ENCODE measurements at regions not wholly inside any gene's neighbourhood (a gene's known extent, or its start where the extent isn't known, plus 50 kb on each side); places are given as distances from the start of the nearest gene placed in this dataset.

DNA sequence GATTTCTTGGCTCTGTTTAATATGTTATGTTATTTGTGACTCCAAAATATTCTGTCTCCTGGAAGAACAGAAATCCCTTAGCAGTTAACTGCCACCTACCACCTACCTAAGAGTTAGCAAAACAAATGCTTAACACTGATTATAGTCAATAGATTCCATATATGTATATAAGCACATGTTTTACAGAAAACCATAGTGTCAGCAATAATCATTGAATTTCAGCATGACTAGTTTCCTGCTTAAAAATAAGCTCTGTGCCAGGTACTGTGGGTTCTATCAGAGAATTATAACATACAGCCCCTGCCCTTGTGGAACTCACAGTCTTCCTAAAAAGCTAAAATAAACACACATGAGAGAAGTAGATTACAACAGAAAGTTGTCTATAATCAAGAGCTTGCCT lies 561.9 kb upstream of the CAMK1G start:
- no peak for DNase-seq
- no peak for ATAC-seq

DNA sequence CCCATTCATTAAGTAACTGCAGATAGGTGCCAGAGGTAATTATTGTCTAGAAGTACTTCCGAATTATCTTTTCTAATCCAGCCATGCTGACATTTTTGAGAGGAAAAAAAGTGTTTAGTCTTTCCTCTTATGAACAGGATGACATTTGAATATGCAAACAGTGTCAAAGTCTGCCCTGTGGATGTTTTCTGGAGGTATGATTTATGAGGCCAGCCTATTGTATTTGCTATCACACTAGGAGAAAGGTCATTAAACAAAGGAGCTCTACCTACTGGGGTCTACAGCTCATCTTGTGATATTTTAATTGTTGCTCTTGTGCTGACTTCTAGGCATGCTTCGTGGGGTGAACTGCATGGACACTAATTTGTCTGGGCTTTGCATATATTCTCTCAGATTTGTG lies 559.7 kb upstream of the CAMK1G start:
- no peak for ATAC-seq
- DNase-seq = no peak

DNA sequence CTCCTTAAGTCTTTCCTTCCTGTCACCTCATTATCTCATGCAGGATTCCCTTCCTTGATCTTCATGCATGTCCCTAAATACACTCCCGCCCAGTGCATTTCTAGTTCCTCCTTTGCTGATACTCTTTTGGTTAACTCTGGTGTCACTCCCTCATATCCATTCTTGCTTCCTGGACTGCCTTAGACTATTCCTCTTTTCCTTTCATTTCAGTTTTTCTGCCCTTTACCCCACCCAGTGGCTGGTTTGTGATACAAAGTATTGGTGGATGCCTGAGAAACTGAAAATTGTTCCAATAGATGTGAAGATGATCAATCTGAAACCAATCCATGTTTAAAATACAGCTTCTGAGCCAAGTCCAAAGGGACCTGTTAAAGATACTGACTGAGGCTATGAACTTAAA lies 553.8 kb upstream of the CAMK1G start:
- no peak for DNase-seq
- no peak for ATAC-seq

- ATAC-seq (no peak), DNase-seq (no peak)
These were observed 552.9 kb upstream of the CAMK1G start for GRCh38 chr1:209030454-209031167.

GRCh38 chr1:209037064-209037463 lies 546.5 kb upstream of the CAMK1G start:
- DNase-seq (no peak), ATAC-seq (no peak)

DNA sequence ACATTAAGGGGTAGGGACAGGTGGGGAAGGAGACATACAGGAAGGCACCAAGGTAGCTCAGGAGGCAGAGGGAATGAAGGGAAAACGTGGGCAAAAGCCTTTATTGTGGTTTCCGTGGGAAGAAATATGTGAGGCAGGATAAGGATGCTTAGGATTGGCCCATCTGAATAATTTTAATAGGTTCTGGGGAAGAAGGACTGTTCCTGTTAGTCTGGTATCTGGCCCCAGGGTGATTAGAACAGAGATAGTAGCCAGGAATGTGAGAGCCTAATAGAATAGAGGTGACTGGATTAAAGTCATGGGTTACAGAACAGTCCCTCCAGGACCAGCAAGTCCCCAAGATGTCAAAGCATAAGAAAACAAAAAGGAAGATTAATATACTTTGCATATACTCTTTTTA lies 545.2 kb upstream of the CAMK1G start:
- DNase-seq (no peak), ATAC-seq (no peak)

DNA sequence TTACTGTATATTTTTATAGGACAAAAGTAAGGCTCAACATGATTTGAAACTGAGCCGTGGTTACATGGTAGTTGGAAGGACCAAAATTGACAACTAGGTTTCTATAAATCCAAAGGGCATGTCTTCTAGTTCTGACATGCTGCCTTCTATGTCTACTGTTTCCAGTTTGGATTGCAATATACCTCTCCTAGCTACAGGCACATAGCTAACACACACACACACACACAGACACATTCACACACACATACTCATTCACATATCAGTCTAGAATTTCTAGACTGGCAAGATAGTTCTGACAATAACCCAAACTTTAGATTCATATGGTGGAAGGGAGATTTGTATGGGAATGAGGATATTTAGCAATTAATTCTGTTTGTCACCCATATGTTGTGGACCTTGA lies 544.8 kb upstream of the CAMK1G start:
- no peak for DNase-seq
- ATAC-seq = no peak

DNA sequence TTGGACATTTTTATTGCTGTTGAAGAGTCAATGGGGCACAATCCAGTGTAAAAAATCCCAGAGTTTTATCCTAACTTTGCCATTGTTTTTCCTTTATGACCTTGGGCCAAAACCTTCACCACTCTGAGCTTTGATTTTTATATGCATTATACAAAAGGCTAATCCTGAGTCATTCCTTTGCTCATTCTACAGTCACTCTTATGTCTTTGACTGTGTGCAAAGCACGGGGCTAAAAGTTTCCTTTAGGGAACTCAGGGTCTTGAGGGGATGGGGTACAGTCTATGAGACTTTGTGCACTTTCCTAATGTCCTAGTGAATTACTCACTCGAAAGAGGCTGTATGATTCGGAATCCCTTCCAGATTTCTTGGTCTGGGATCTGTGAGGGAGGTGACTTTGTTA lies 543.2 kb upstream of the CAMK1G start:
- DNase-seq = no peak
- ATAC-seq = no peak

GRCh38 chr1:209041927-209042326 lies 541.6 kb upstream of the CAMK1G start:
- ATAC-seq = no peak
- DNase-seq = no peak

GRCh38 chr1:209042413-209042812 lies 541.1 kb upstream of the CAMK1G start:
- DNase-seq (no peak), ATAC-seq (no peak)

DNA sequence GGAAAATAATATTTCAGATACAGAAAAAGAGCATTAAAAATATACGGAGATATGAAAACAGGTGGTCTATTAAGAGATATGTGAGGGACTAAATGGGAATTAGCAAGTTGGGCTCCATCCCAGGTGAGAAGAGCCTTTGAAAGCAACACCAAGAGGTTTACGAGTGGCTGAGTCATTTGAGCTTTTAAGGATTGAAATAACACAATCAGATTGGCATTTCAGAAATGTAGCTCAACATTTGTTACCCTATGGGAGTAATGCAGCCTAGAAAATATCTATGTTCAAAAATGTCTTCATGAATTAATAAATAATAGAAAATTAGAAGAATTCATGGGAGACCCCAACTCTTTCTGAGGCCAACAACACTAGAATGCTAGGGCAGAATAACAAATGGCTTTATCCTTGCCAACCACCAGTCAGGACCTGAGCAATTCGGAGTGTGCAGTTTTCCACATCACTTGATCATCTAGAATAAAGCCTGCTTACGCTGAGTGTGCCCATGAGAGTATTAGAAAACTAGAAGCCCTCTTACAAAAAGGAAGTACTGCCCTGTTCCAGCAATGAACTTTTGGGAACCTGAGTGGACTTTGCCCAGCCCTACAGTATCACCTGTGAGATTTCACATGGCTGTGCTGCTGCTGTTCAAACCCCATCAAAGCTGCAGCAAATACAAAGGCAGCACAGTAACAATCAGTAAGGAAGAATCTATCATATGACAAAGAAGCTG lies 538.0 kb upstream of the CAMK1G start:
- no peak for DNase-seq
- ATAC-seq = no peak

DNA sequence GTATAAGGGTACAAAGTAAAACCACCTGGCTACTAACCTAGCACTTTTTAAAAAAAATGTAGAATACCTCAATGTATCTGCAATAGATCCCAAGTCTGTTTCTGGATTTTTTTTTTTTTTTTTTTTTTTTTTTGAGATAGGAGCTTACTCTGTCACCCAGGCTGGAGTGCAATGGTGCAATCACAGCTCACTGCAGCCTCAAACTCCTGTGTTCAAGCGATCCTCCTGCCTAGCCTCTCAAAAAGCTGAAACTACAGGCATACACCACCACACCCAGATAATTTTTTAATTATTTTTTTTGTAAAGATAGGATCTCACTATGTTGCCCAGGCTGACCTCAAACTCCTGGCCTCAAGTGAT lies 537.5 kb upstream of the CAMK1G start:
- DNase-seq (no peak), ATAC-seq (no peak)

GRCh38 chr1:209046935-209047334 lies 536.6 kb upstream of the CAMK1G start:
- DNase-seq (no peak), ATAC-seq (no peak)

DNA sequence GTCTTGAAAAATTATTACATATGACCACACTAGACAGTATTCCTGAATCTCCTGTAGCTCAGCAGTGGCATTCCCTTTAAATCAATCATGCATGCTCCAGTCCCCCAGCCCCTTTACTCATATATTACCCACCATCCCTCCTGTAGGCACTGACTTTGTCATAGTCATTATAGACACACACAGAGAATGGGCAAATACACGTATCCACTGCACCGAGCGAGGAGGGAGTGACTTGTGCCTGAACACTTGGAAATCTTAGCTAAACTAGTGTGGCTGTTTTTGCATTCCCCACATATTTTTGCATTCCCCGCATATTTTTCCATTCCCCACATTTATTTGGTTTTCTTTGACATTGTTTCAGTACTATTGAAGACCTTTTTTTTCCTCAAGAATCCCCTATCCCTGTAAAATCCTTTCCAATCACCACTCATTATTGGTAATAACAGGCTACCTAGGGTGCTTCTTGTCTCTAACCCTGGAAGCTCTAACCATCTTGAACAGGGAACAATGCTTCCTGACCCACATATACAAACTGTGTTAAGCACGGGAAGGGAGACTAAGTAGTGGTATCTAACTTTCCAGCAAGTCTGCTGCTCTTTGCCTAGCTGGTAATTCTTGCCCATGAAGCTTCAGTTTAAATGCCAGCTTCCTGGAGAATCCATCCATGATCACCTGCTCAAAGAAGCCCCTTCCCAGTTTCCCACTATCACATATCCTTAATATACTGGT lies 534.4 kb upstream of the CAMK1G start:
- DNase-seq (no peak), ATAC-seq (no peak)

GRCh38 chr1:209051570-209051969 lies 531.9 kb upstream of the CAMK1G start:
- ATAC-seq (no peak), DNase-seq (no peak)

DNA sequence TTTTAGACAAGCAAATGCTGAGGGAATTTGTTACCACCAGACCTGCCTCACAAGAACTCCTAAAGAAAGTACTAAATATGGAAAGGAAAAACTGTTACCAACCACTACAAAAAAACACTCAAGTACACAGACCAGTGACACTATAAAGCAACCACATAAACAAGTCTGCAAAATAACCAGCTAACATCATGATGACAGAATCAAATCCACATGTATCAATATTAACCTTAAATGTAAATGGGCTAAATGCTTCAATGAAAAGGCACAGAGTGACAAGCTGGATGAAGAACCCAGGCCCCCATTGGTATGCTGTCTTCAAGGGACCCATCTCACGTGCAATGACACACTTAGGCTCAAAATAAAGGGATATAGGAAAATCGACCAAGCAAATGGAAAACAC lies 529.9 kb upstream of the CAMK1G start:
- no peak for DNase-seq
- no peak for ATAC-seq

GRCh38 chr1:209057083-209057482 lies 526.4 kb upstream of the CAMK1G start:
- ATAC-seq (no peak), DNase-seq (no peak)

- DNase-seq = no peak
- no peak for ATAC-seq
These were observed 525.6 kb upstream of the CAMK1G start for GRCh38 chr1:209057901-209058300.

DNA sequence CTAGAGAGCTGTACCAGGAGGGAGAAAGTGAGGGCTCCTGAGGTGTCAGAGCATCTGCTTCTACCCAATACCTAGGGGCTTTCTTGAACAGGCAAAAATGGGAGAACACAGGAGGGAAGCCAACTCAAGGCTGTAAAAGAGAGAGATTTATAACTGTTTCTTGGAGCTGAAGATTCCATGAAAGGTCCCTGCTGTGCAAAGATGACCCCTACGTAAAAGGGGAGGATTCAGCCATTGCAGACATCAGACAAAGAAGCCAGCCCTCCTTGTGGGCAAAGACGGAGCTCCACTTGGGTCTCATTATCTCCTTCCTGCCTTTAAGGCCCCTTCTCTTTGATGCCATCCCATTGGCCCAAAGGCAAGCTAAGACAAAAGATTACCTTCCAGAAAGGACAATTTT lies 524.1 kb upstream of the CAMK1G start:
- ATAC-seq = no peak
- no peak for DNase-seq

DNA sequence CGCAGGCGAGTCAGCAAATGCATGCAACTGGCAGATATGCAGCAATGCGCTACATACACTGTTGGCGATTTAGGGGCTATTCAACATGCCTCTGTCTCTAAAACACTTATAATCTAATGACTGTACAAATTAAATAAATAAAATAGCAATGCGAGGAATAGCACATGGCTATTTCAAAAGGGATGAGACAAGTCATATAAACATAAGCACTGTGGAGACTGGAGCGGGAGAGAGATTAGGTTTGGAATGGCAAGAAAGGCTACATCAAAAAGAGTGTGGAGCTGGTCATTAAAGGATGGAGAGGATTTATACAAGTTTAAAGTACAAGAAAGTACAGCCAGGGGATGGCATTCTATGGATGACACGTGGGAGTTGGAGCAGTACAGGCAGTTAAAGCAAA lies 523.5 kb upstream of the CAMK1G start:
- no peak for ATAC-seq

GRCh38 chr1:209062081-209062620 lies 521.4 kb upstream of the CAMK1G start:
- ATAC-seq (no peak), DNase-seq (no peak)

More for the DNA sequence above, 523.5 kb upstream of the CAMK1G start:
- no peak for DNase-seq

DNA sequence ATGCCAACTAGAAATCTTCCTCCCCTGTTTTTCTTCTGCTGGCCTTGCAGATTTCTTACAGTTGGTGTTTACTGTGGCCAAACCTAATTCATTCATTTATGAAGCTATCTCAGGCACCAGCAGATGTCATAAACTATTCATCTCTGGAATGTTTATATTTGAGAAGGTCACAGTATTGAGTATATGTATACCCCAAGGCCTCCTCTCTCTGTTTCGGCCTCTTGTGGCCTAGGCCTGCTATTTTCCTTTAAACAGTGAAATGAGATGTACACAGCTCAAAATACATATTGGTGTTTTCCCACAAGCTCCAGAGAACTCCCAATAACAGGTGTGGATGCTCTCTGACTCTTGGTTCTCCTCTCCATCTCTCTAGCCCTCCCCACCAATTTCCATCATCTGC lies 520.7 kb upstream of the CAMK1G start:
- ATAC-seq (no peak), DNase-seq (no peak)
